SK-N-SH treated with all-trans-retinoic acid at 6 μM for 48 hours (cell line): ENCODE measurements at regions not wholly inside any gene's neighbourhood (a gene's known extent, or its start where the extent isn't known, plus 50 kb on each side); places are given as distances from the start of the nearest gene placed in this dataset.

Experiments
- BACH2 ChIP-seq: fragments of 250-450 bp; sonication (Bioruptor Pico); IDR thresholded peaks from 2 replicates; pipeline ENCODE4 v1.9.0; 2021; ENCODE audit warnings: mild to moderate bottlenecking, borderline replicate concordance
- CREB5 ChIP-seq: fragments of 250-450 bp; sonication (Bioruptor Pico); IDR thresholded peaks from 2 replicates; pipeline ENCODE4 v1.5.1; 2020; ENCODE audit warnings: low read depth, mild to moderate bottlenecking, moderate library complexity
- CSDC2 ChIP-seq: fragments of 250-450 bp; sonication (Bioruptor Pico); IDR thresholded peaks from 2 replicates; pipeline ENCODE4 v1.5.0; 2020; ENCODE audit warnings: mild to moderate bottlenecking, moderate library complexity
- ESRRG ChIP-seq: fragments of 250-450 bp; sonication (Bioruptor Pico); IDR thresholded peaks from 2 replicates; pipeline ENCODE4 v1.6.1; 2021; ENCODE audit warnings: mild to moderate bottlenecking
- ISL1 ChIP-seq: fragments of 250-450 bp; sonication (Bioruptor Pico); IDR thresholded peaks from 2 replicates; pipeline ENCODE4 v2.1.2; 2022; ENCODE audit warnings: mild to moderate bottlenecking, moderate library complexity
- PATZ1 ChIP-seq: fragments of 250-450 bp; sonication (Bioruptor Pico); IDR thresholded peaks from 2 replicates; pipeline ENCODE4 v1.8.0; 2020; ENCODE audit warnings: mild to moderate bottlenecking, moderate library complexity, borderline replicate concordance
- RARB ChIP-seq: fragments of 250-450 bp; sonication (Bioruptor Pico); IDR thresholded peaks from 2 replicates; pipeline ENCODE4 v1.8.0; 2021; ENCODE audit warnings: mild to moderate bottlenecking, moderate library complexity
- SNAI2 ChIP-seq: fragments of 250-450 bp; sonication (Bioruptor Pico); IDR thresholded peaks from 2 replicates; pipeline ENCODE4 v1.5.0; 2020; ENCODE audit warnings: mild to moderate bottlenecking, moderate library complexity
- ZC3H10 ChIP-seq: fragments of 250-450 bp; sonication (Bioruptor Pico); IDR thresholded peaks from 2 replicates; pipeline ENCODE4 v1.5.1; 2021; ENCODE audit warnings: mild to moderate bottlenecking, moderate library complexity
- ZFP3 ChIP-seq: fragments of 250-450 bp; sonication (Bioruptor Pico); IDR thresholded peaks from 2 replicates; pipeline ENCODE4 v1.5.0; 2020; ENCODE audit warnings: mild to moderate bottlenecking, moderate library complexity
- ZFP30 ChIP-seq: fragments of 450-650 bp; formaldehyde crosslinking; IDR thresholded peaks from 2 replicates; pipeline ENCODE4 v1.5.0; 2022; ENCODE audit warnings: mild to moderate bottlenecking, moderate library complexity
- ZNF565 ChIP-seq: fragments of 450-650 bp; formaldehyde crosslinking; conservative IDR thresholded peaks from 2 replicates; pipeline ENCODE4 v1.5.0; 2020; ENCODE audit warnings: low read depth, mild to moderate bottlenecking, moderate library complexity
- ZNF8 ChIP-seq: fragments of 450-650 bp; formaldehyde crosslinking; IDR thresholded peaks from 2 replicates; pipeline ENCODE4 v1.5.0; 2020; ENCODE audit warnings: mild to moderate bottlenecking, moderate library complexity

GRCh38 chr6:71045296-71045695 lies 88.4 kb upstream of the B3GAT2 start:
- TF ChIP-seq ZC3H10 (no peak), PATZ1 (CRISPR knock-in tag) (no peak), ZFP3 (CRISPR knock-in tag) (no peak), ISL1 (CRISPR knock-in tag) (no peak), CREB5 (no peak), ZNF565 (no peak), CSDC2 (CRISPR knock-in tag) (no peak), ZFP30 (CRISPR knock-in tag) (no peak), SNAI2 (CRISPR knock-in tag) (no peak), ZNF8 (CRISPR knock-in tag) (no peak), ESRRG (no peak), RARB (no peak), BACH2 (CRISPR knock-in tag) (no peak)
